ENCODE measurements at regions not wholly inside any gene's neighbourhood (a gene's known extent, or its start where the extent isn't known, plus 50 kb on each side); places are given as distances from the start of the nearest gene placed in this dataset.

GRCh38 chr2:226030369-226030768 is 630.9 kb downstream of the NYAP2 start:
- DNase-seq (ENCODE audit: low read depth) = no peak

GRCh38 chr2:226023946-226024345 is 624.4 kb downstream of the NYAP2 start:
- no peak for DNase-seq (ENCODE audit: low read depth)

- DNase-seq (ENCODE audit: low read depth) = no peak
These were observed 623.9 kb downstream of the NYAP2 start for GRCh38 chr2:226023383-226023782.

- DNase-seq (ENCODE audit: low read depth) = no peak
These were observed 621.4 kb downstream of the NYAP2 start for GRCh38 chr2:226020956-226021355.

GRCh38 chr2:226020176-226020575 is 620.7 kb downstream of the NYAP2 start:
- no peak for DNase-seq (ENCODE audit: low read depth)

GRCh38 chr2:226018641-226019040 is 619.1 kb downstream of the NYAP2 start:
- no peak for DNase-seq (ENCODE audit: low read depth)

- DNase-seq (ENCODE audit: low read depth) = no peak
These were observed 618.0 kb downstream of the NYAP2 start for GRCh38 chr2:226017537-226017936.

- DNase-seq (ENCODE audit: low read depth) = no peak
These were observed 617.6 kb downstream of the NYAP2 start for GRCh38 chr2:226017107-226017506.

GRCh38 chr2:226011716-226012450 is 612.4 kb downstream of the NYAP2 start:
- DNase-seq (ENCODE audit: low read depth) = no peak

- peak; percentile 63 for DNase-seq (ENCODE audit: low read depth)
These were observed 602.9 kb downstream of the NYAP2 start for GRCh38 chr2:226002438-226002837.

- no peak for DNase-seq (ENCODE audit: low read depth)
These were observed 602.2 kb downstream of the NYAP2 start for GRCh38 chr2:226001716-226002115.

- DNase-seq (ENCODE audit: low read depth) = no peak
These were observed 600.2 kb downstream of the NYAP2 start for GRCh38 chr2:225999692-226000091.

GRCh38 chr2:225998653-225999052 is 599.1 kb downstream of the NYAP2 start:
- no peak for DNase-seq (ENCODE audit: low read depth)

- no peak for DNase-seq (ENCODE audit: low read depth)
These were observed 598.6 kb downstream of the NYAP2 start for GRCh38 chr2:225998116-225998515.

- DNase-seq (ENCODE audit: low read depth) = no peak
These were observed 596.9 kb downstream of the NYAP2 start for GRCh38 chr2:225996462-225996828.

- DNase-seq (ENCODE audit: low read depth) = peak; percentile 49
These were observed 596.4 kb downstream of the NYAP2 start for GRCh38 chr2:225995796-225996461.

- DNase-seq (ENCODE audit: low read depth) = peak; percentile 79
These were observed 595.4 kb downstream of the NYAP2 start for GRCh38 chr2:225994748-225995405.

GRCh38 chr2:225993430-225993829 is 593.9 kb downstream of the NYAP2 start:
- peak; percentile 55 for DNase-seq (ENCODE audit: low read depth)

GRCh38 chr2:225989809-225990208 is 590.3 kb downstream of the NYAP2 start:
- no peak for DNase-seq (ENCODE audit: low read depth)

GRCh38 chr2:225980372-225980771 is 580.9 kb downstream of the NYAP2 start:
- no peak for DNase-seq (ENCODE audit: low read depth)

- no peak for DNase-seq (ENCODE audit: low read depth)
These were observed 571.9 kb downstream of the NYAP2 start for GRCh38 chr2:225971433-225971832.

GRCh38 chr2:225948903-225949302 is 549.4 kb downstream of the NYAP2 start:
- DNase-seq (ENCODE audit: low read depth) = no peak

- no peak for DNase-seq (ENCODE audit: low read depth)
These were observed 539.5 kb downstream of the NYAP2 start for GRCh38 chr2:225938991-225939390.

All from HS-5 (cell line).